C4-2B (cell line): ENCODE measurements at regions not wholly inside any gene's neighbourhood (a gene's known extent, or its start where the extent isn't known, plus 50 kb on each side); places are given as distances from the start of the nearest gene placed in this dataset.

ENCODE experiments used
- H3K27ac ChIP-seq: fragments of 450-650 bp; 2 replicates; pipeline ENCODE4 v1.5.1; 2017
- CTCF ChIP-seq: fragments of 450-650 bp; conservative IDR thresholded peaks from 2 replicates; pipeline ENCODE4 v1.5.1; 2017; ENCODE audit warnings: mild to moderate bottlenecking
- ZFX ChIP-seq: fragments of 450-650 bp; IDR thresholded peaks from 2 replicates; pipeline ENCODE4 v1.6.1; 2017

DNA sequence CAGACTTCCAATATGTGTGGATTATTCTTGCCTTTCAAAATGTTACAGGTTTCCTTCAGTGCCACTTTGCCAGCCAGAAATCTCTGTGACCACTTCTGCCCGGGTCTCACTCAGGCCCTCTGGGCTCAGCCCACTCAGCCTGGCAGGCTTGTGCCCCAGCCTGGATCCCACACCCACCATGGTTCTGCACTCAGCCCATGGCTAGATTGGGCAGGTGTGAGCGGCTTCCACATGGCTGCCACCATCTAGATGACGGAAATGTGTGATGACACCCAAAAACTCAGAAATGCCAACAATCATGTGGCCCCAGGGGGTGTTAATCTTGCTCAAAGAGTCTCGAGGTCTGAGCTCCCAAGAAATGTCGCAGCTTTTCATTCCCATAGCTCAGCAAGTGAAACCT is 1097.5 kb upstream of the SLC39A10 start:
- no peak overlapping the region for H3K27ac ChIP-seq
- TF ChIP-seq CTCF (no peak), ZFX (no peak)

- TF ChIP-seq ZFX (no peak), CTCF (no peak)
- H3K27ac ChIP-seq: no peak overlapping the region
These were observed 1099.0 kb upstream of the SLC39A10 start for GRCh38 chr2:194557993-194558392.

- no peak overlapping the region for H3K27ac ChIP-seq
- TF ChIP-seq ZFX (no peak), CTCF (no peak)
These were observed 1100.4 kb upstream of the SLC39A10 start for GRCh38 chr2:194556629-194557028.

GRCh38 chr2:194553980-194554379 is 1103.0 kb upstream of the SLC39A10 start:
- TF ChIP-seq CTCF: no peak
- TF ChIP-seq ZFX: no peak

DNA sequence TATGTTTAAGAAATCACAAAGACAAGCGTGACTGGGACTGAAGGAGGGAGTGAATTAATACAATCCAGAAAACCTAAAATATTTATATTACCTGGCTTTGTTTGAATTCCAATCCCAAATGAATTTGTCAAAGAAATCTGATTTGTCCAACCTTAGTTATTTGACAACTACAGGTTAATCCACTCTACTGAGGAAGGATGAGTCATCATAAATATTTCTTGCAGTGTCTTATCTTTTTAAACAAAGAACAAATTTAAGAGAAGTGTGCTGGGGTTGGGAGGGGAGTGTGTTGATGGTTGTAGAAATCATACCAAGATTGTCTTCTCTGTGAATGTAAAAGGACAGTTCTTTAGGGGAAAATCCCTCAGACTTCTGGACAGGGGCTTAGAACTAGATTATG is 1106.3 kb upstream of the SLC39A10 start:
- no peak overlapping the region for H3K27ac ChIP-seq
- no peak for TF ChIP-seq CTCF
- no peak for TF ChIP-seq ZFX

More at GRCh38 chr2:194553980-194554379, 1103.0 kb upstream of the SLC39A10 start:
- no peak overlapping the region for H3K27ac ChIP-seq

DNA sequence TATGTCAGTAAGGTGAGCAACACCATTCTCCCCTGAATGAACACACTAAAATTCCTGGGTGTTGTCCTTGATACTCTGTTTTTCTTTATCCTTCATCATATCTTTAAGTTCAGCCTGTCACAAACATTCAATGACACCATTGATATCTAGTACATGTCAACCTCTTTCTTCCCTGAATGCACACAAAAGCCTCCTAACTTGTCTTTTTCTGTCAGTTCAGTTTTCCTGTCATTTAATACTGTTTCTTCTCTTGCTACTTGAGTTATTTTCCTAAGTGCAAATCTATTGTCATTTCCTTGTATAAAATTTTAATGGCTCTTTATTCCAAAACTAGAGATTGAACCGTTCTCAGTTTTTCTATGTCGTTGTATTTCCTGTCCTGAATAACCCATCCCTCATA is 1107.6 kb upstream of the SLC39A10 start:
- TF ChIP-seq CTCF (no peak), ZFX (no peak)
- H3K27ac ChIP-seq: no peak overlapping the region

DNA sequence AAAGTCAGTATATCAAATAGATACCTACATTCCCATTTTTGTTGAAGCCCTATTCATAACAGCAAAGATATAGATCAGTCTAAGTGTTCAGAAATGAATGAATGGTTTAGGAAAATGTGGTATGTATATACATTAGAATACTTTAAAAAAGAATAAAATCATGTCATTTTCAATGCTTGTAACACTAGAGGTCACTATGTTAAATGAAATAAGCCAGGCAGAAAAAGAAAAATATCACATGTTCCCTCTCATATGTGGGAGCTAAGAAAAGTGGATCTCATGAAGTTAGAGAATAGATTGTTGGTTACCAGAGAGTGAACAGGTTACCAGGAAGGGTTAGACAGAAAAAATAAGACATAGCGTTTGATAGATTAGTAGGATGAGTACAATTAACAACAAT is 1111.0 kb upstream of the SLC39A10 start:
- TF ChIP-seq CTCF (peak; percentile 45), ZFX (no peak)
- no peak overlapping the region for H3K27ac ChIP-seq

- TF ChIP-seq CTCF: no peak
- TF ChIP-seq ZFX: no peak
- no peak overlapping the region for H3K27ac ChIP-seq
These were observed 1117.6 kb upstream of the SLC39A10 start for GRCh38 chr2:194539425-194539824.
